ENCODE measurements at regions not wholly inside any gene's neighbourhood (a gene's known extent, or its start where the extent isn't known, plus 50 kb on each side); places are given as distances from the start of the nearest gene placed in this dataset.

- TF ChIP-seq CTCF (tag by site-specific recombination; IDR thresholded peaks at IDR 0.05) (no peak), ZNF549 (tag by site-specific recombination; IDR thresholded peaks at IDR 0.05) (no peak), ZNF555 (tag by site-specific recombination; conservative IDR thresholded peaks at IDR 0.05) (no peak), SCRT1 (tag by site-specific recombination; IDR thresholded peaks at IDR 0.05; ENCODE audit: borderline replicate concordance) (no peak), KLF16 (tag by site-specific recombination; IDR thresholded peaks at IDR 0.05) (no peak), ZNF274 (IDR thresholded peaks at IDR 0.05; ENCODE audit: low read length) (no peak), ZNF274 (tag by site-specific recombination; IDR thresholded peaks at IDR 0.05; ENCODE audit: borderline replicate concordance) (no peak), ZNF184 (tag by site-specific recombination; IDR thresholded peaks at IDR 0.05) (no peak), ZNF747 (tag by site-specific recombination; IDR thresholded peaks at IDR 0.05) (no peak), ZSCAN18 (tag by site-specific recombination; IDR thresholded peaks at IDR 0.05) (no peak), ZNF776 (tag by site-specific recombination; IDR thresholded peaks at IDR 0.05; ENCODE audit: borderline replicate concordance) (no peak), ZNF670 (tag by site-specific recombination; IDR thresholded peaks at IDR 0.05; ENCODE audit: low read depth) (no peak)
These were observed 1497.5 kb downstream of the DPP10 start for GRCh38 chr2:115939902-115940301.

All from HEK293 (cell line).